K562 (cell line): ENCODE measurements at regions not wholly inside any gene's neighbourhood (a gene's known extent, or its start where the extent isn't known, plus 50 kb on each side); places are given as distances from the start of the nearest gene placed in this dataset.

Experiments
- CTCF ChIP-seq, 3 experiments: IDR thresholded peaks in 2 of 3; conservative IDR thresholded peaks in 1 of 3; 2 replicates each; pipeline ENCODE4 v1.5.1; 2011 to 2012; ENCODE audit warnings: low read length in 3 of 3, mild to moderate bottlenecking in 3 of 3, control low read depth in 2 of 3, improper control_type of control experiment in 1 of 3, inconsistent platforms in 1 of 3, low read depth in 1 of 3, mixed read lengths in 1 of 3, moderate library complexity in 1 of 3; ENCODE audit not compliant: insufficient read depth in 2 of 3
- ETV6 ChIP-seq, 3 experiments: fragments of 150-350 bp in 1 of 3; sonication (generic) in 1 of 3; formaldehyde crosslinking in 1 of 3; IDR thresholded peaks; 2 replicates each; pipeline versions ENCODE4 v1.6.1 to v1.8.0; 2014 to 2022; ENCODE audit warnings: borderline replicate concordance in 2 of 3, low read depth in 2 of 3, antibody characterized with exemption in 1 of 3, low read length in 1 of 3, mild to moderate bottlenecking in 1 of 3, missing genetic modification reagents in 1 of 3
- GTF2F1 ChIP-seq: IDR thresholded peaks from 2 replicates; pipeline ENCODE4 v1.6.1; 2011; ENCODE audit warnings: low read depth, low read length, improper control_type of control experiment
- TF ChIP-seq, protein P1 (sequence below), 3 experiments: fragments of 200-800 bp in 1 of 3; fragments of 250-450 bp in 1 of 3; fragments of 450-650 bp in 1 of 3; sonication (Bioruptor Pico) in 1 of 3; sonication (Bioruptor generic) in 1 of 3; formaldehyde crosslinking in 1 of 3; IDR thresholded peaks; 2 replicates each; pipeline versions ENCODE4 v1.6.1 to v1.8.0; 2016 to 2022; ENCODE audit warnings: mild to moderate bottlenecking in 2 of 3, missing genetic modification characterization in 2 of 3, missing compliant biosample characterization in 1 of 3, moderate library complexity in 1 of 3
- TF ChIP-seq, protein P2 (sequence below): sonication (generic); formaldehyde crosslinking; IDR thresholded peaks from 2 replicates; pipeline ENCODE4 v1.8.0; 2022; ENCODE audit warnings: mild to moderate bottlenecking, missing genetic modification reagents
- TF ChIP-seq, protein P3 (sequence below), 2 experiments: fragments of 450-650 bp; formaldehyde crosslinking in 1 of 2; IDR thresholded peaks; 2 replicates each; pipeline versions ENCODE4 v1.4.0 to v1.6.1; 2014 to 2020; ENCODE audit warnings: mild to moderate bottlenecking in 2 of 2, borderline replicate concordance in 1 of 2, low read depth in 1 of 2

DNA sequence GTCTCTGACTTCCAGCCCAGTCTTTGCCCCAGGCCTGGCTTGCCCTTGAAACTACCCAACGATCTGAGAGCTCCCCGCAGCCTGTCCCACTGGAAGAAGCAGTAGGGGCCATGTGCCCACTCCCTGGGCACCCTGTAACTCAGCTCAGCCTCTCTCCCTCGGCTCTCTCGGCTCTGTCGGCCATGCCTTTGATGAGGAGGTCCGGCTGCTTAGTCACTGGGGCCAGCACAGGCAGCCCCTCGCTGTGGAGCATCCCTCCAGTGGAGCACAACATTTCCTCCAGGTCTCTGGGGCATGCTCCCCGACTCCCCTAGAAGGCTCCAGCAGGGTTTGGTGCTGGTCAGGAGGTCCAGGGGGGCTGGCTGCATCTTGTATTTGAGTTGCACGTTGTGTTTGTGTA is 83.3 kb upstream of the DISP3 start:
- TF ChIP-seq GTF2F1 = no peak
- TF ChIP-seq, protein P1, sequence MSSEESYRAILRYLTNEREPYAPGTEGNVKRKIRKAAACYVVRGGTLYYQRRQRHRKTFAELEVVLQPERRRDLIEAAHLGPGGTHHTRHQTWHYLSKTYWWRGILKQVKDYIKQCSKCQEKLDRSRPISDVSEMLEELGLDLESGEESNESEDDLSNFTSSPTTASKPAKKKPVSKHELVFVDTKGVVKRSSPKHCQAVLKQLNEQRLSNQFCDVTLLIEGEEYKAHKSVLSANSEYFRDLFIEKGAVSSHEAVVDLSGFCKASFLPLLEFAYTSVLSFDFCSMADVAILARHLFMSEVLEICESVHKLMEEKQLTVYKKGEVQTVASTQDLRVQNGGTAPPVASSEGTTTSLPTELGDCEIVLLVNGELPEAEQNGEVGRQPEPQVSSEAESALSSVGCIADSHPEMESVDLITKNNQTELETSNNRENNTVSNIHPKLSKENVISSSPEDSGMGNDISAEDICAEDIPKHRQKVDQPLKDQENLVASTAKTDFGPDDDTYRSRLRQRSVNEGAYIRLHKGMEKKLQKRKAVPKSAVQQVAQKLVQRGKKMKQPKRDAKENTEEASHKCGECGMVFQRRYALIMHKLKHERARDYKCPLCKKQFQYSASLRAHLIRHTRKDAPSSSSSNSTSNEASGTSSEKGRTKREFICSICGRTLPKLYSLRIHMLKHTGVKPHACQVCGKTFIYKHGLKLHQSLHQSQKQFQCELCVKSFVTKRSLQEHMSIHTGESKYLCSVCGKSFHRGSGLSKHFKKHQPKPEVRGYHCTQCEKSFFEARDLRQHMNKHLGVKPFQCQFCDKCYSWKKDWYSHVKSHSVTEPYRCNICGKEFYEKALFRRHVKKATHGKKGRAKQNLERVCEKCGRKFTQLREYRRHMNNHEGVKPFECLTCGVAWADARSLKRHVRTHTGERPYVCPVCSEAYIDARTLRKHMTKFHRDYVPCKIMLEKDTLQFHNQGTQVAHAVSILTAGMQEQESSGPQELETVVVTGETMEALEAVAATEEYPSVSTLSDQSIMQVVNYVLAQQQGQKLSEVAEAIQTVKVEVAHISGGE (CRISPR knock-in tag; IDR thresholded peaks at IDR 0.05) = no peak
- no peak for TF ChIP-seq ETV6 (IDR thresholded peaks at IDR 0.05; ENCODE audit: borderline replicate concordance in 1 of 2, low read depth in 2 of 2, low read length in 1 of 2)
- no peak for TF ChIP-seq ETV6 (CRISPR knock-in tag; IDR thresholded peaks at IDR 0.05; ENCODE audit: borderline replicate concordance)
- TF ChIP-seq, protein P2, sequence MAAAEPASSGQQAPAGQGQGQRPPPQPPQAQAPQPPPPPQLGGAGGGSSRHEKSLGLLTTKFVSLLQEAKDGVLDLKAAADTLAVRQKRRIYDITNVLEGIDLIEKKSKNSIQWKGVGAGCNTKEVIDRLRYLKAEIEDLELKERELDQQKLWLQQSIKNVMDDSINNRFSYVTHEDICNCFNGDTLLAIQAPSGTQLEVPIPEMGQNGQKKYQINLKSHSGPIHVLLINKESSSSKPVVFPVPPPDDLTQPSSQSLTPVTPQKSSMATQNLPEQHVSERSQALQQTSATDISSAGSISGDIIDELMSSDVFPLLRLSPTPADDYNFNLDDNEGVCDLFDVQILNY = no peak
- no peak for TF ChIP-seq CTCF (IDR thresholded peaks at IDR 0.05 in 2 of 3, conservative IDR thresholded peaks at IDR 0.05 in 1 of 3; ENCODE audit: insufficient read depth in 2 of 3, low read depth in 1 of 3, low read length in 3 of 3)
- TF ChIP-seq, protein P3, sequence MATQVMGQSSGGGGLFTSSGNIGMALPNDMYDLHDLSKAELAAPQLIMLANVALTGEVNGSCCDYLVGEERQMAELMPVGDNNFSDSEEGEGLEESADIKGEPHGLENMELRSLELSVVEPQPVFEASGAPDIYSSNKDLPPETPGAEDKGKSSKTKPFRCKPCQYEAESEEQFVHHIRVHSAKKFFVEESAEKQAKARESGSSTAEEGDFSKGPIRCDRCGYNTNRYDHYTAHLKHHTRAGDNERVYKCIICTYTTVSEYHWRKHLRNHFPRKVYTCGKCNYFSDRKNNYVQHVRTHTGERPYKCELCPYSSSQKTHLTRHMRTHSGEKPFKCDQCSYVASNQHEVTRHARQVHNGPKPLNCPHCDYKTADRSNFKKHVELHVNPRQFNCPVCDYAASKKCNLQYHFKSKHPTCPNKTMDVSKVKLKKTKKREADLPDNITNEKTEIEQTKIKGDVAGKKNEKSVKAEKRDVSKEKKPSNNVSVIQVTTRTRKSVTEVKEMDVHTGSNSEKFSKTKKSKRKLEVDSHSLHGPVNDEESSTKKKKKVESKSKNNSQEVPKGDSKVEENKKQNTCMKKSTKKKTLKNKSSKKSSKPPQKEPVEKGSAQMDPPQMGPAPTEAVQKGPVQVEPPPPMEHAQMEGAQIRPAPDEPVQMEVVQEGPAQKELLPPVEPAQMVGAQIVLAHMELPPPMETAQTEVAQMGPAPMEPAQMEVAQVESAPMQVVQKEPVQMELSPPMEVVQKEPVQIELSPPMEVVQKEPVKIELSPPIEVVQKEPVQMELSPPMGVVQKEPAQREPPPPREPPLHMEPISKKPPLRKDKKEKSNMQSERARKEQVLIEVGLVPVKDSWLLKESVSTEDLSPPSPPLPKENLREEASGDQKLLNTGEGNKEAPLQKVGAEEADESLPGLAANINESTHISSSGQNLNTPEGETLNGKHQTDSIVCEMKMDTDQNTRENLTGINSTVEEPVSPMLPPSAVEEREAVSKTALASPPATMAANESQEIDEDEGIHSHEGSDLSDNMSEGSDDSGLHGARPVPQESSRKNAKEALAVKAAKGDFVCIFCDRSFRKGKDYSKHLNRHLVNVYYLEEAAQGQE (IDR thresholded peaks at IDR 0.05; ENCODE audit: borderline replicate concordance) = no peak
- TF ChIP-seq, protein P3 (CRISPR knock-in tag; IDR thresholded peaks at IDR 0.05; ENCODE audit: low read depth) = no peak
